ENCODE measurements at regions not wholly inside any gene's neighbourhood (a gene's known extent, or its start where the extent isn't known, plus 50 kb on each side); places are given as distances from the start of the nearest gene placed in this dataset.

DNA sequence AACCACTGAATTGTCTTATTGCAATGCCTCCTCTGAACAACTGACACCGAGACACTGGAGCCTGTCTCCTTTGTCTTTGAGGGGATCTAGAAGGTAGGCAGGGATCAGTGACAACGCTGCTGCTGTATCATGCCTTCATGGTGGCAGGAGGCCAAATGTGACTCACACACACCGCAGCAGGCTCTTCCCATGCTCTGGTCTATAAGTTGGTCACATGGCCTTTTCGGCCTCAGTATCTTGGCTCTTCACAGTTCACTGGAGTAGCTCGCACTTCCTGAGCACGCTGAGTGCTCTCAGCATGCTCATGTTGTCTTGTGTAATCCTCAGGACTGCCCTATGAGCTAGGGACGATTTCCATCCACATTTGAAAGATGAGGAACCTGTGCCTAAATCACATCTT, 167.4 kb upstream of the PCSK2 start:
- TF ChIP-seq, protein P1, sequence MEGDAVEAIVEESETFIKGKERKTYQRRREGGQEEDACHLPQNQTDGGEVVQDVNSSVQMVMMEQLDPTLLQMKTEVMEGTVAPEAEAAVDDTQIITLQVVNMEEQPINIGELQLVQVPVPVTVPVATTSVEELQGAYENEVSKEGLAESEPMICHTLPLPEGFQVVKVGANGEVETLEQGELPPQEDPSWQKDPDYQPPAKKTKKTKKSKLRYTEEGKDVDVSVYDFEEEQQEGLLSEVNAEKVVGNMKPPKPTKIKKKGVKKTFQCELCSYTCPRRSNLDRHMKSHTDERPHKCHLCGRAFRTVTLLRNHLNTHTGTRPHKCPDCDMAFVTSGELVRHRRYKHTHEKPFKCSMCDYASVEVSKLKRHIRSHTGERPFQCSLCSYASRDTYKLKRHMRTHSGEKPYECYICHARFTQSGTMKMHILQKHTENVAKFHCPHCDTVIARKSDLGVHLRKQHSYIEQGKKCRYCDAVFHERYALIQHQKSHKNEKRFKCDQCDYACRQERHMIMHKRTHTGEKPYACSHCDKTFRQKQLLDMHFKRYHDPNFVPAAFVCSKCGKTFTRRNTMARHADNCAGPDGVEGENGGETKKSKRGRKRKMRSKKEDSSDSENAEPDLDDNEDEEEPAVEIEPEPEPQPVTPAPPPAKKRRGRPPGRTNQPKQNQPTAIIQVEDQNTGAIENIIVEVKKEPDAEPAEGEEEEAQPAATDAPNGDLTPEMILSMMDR (IDR thresholded peaks at IDR 0.05), result no peak
- TF ChIP-seq EZH2 (IDR thresholded peaks at IDR 0.05), result no peak
- TF ChIP-seq EZH2phosphoT487 (IDR thresholded peaks at IDR 0.05), result no peak
